ENCODE measurements at regions not wholly inside any gene's neighbourhood (a gene's known extent, or its start where the extent isn't known, plus 50 kb on each side); places are given as distances from the start of the nearest gene placed in this dataset.
A peak's percentile ranks its signal among the peaks of the same experiment; 100 is the strongest.

GRCh38 chr11:15880291-15880690 lies 476.1 kb downstream of the SOX6 start:
- in situ Hi-C loops (cut with MboI), result no loop called here
- BruUV-seq (replicated peaks), result no TSS peak

GRCh38 chr11:15882876-15883454 lies 473.4 kb downstream of the SOX6 start:
- intact Hi-C loops (cut with micrococcal nuclease), result no loop called here
- no peaks in the 10 kb centered on the region for H4K20me1 ChIP-seq (replicated peaks; ENCODE audit: control insufficient read depth, insufficient read depth, low read length)
- ChIA-PET POLR2A (no interaction called here), CTCF (ENCODE audit: low intra/inter-chr PET ratio) (no interaction called here)
- H3K9me1 ChIP-seq (ENCODE audit: control insufficient read depth, insufficient read depth, low read length), result no peaks in the 10 kb centered on the region
- no peaks in the 10 kb centered on the region for H3K36me3 ChIP-seq (ENCODE audit: control insufficient read depth, insufficient read depth, low read length)
- peak overlapping the region; percentile 56 for H2AFZ ChIP-seq (ENCODE audit: low read depth, low read length)
- H3K27ac ChIP-seq (ENCODE audit: extremely low read depth, low read depth, low read length), result no peak overlapping the region
- FAIRE-seq, result no peak
- H3K9ac ChIP-seq (ENCODE audit: insufficient read depth in 1 of 2, low read depth in 2 of 2, low read length in 2 of 2), result no peak overlapping the region
- no peak overlapping the region for H3K4me2 ChIP-seq (ENCODE audit: insufficient read depth, low read length)
- H3K4me1 ChIP-seq (replicated peaks in 1 of 2; ENCODE audit: control insufficient read depth in 2 of 2, insufficient read depth in 2 of 2, low read length in 2 of 2), result peaks cover 3 to 12% of the 10 kb centered on the region in 2 experiments; a peak in 3 of 5 replicates
- no peaks in the 10 kb centered on the region for H3K79me2 ChIP-seq (ENCODE audit: control insufficient read depth, insufficient read depth, low read length)
- no peaks in the 10 kb centered on the region for H3K9me3 ChIP-seq (replicated peaks; ENCODE audit: control insufficient read depth, insufficient read depth, low read depth, low read length)
- no TSS peak for BruUV-seq (replicated peaks)
- H3K4me3 ChIP-seq, result no peak overlapping the region
- ATAC-seq, result no peak
- H3K27me3 ChIP-seq (ENCODE audit: control insufficient read depth in 2 of 2, insufficient read depth in 2 of 2, low read length in 2 of 2), result 0 out of 5 replicates have a peak, but pooled peaks cover 0 to 5% of the 10 kb centered on the region in 2 experiments
- 60% methylated on average over 5 of the region's 9 CpGs for WGBS (ENCODE audit: insufficient coverage, low coverage, missing lambda C conversion rate)
- no peak for DNase-seq (ENCODE audit: extremely low read depth in 1 of 4, low spot score in 3 of 4)
- in situ Hi-C loops (cut with MboI), result no loop called here
- no peak for TF ChIP-seq ILK (tag; IDR thresholded peaks at IDR 0.05; ENCODE audit: borderline replicate concordance, low read depth)
- TF ChIP-seq CXXC5 (CRISPR knock-in tag; IDR thresholded peaks at IDR 0.05), result no peak
- TF ChIP-seq ZBTB5 (IDR thresholded peaks at IDR 0.05), result no peak
- TF ChIP-seq HES1 (IDR thresholded peaks at IDR 0.05; ENCODE audit: low read depth), result no peak
- no peak for TF ChIP-seq ZNF518B (CRISPR knock-in tag; IDR thresholded peaks at IDR 0.05)
- TF ChIP-seq HOMEZ (CRISPR knock-in tag; IDR thresholded peaks at IDR 0.05), result no peak

More at GRCh38 chr11:15880291-15880690, 476.1 kb downstream of the SOX6 start:
- intact Hi-C loops (cut with micrococcal nuclease), result no loop called here
- Histone ChIP-seq H3K9me1 (ENCODE audit: control insufficient read depth, insufficient read depth, low read length) (no peaks in the 10 kb centered on the region), H3K4me2 (ENCODE audit: insufficient read depth, low read length) (no peak overlapping the region), H3K27ac (ENCODE audit: extremely low read depth, low read depth, low read length) (no peak overlapping the region), H3K27me3 (ENCODE audit: control insufficient read depth in 2 of 2, insufficient read depth in 2 of 2, low read length in 2 of 2) (0 out of 5 replicates have a peak, but pooled peaks cover 0 to 5% of the 10 kb centered on the region in 2 experiments), H3K4me1 (replicated peaks in 1 of 2; ENCODE audit: control insufficient read depth in 2 of 2, insufficient read depth in 2 of 2, low read length in 2 of 2) (peaks cover 3 to 12% of the 10 kb centered on the region in 2 experiments; a peak in 3 of 5 replicates), H3K4me3 (no peak overlapping the region), H3K9ac (ENCODE audit: insufficient read depth in 1 of 2, low read depth in 2 of 2, low read length in 2 of 2) (no peak overlapping the region), H4K20me1 (replicated peaks; ENCODE audit: control insufficient read depth, insufficient read depth, low read length) (no peaks in the 10 kb centered on the region), H3K9me3 (replicated peaks; ENCODE audit: control insufficient read depth, insufficient read depth, low read depth, low read length) (no peaks in the 10 kb centered on the region), H3K36me3 (ENCODE audit: control insufficient read depth, insufficient read depth, low read length) (no peaks in the 10 kb centered on the region), H3K79me2 (ENCODE audit: control insufficient read depth, insufficient read depth, low read length) (no peaks in the 10 kb centered on the region), H2AFZ (ENCODE audit: low read depth, low read length) (no peak overlapping the region)
- 7% methylated on average over 3 of the region's 3 CpGs for whole genome bisulfite sequencing (ENCODE audit: insufficient coverage, low coverage, missing lambda C conversion rate)
- DNase-seq (ENCODE audit: extremely low read depth in 1 of 4, low spot score in 3 of 4), result no peak
- TF ChIP-seq ADNP (tag; IDR thresholded peaks at IDR 0.05), result no peak
- ChIA-PET POLR2A (no interaction called here), CTCF (ENCODE audit: low intra/inter-chr PET ratio) (no interaction called here)
- FAIRE-seq, result no peak
- ATAC-seq, result no peak
